Activated CD8-positive, alpha-beta T cell treated with anti-CD3 and anti-CD28 coated beads for 36 hours (primary cell): ENCODE measurements at regions not wholly inside any gene's neighbourhood (a gene's known extent, or its start where the extent isn't known, plus 50 kb on each side); places are given as distances from the start of the nearest gene placed in this dataset.

ENCODE experiments used
- ATAC-seq: fragments of 200-7000 bp; cut with Tn5 transposase; one replicate; pipeline ENCODE4 v1.10.0; 2021; ENCODE audit warnings: mild to moderate bottlenecking, moderate library complexity
- CTCF ChIA-PET: fragments of 350-600 bp; sonication (Branson Sonifier 250); formaldehyde crosslinking; loops from one replicate; lab custom pipeline; 2021; ENCODE audit warnings: antibody characterized with exemption; lab: Charles Lee
- POLR2A ChIA-PET: fragments of 350-600 bp; sonication (Branson Sonifier 250); formaldehyde crosslinking; loops from one replicate; lab custom pipeline; 2021; ENCODE audit warnings: antibody characterized with exemption; lab: Charles Lee
- DNase-seq: peaks from one replicate; pipeline ENCODE4 v3.0.0-alpha.2; 2020
- H3K27ac Mint-ChIP-seq: one replicate; pipeline ENCODE4 v1.8.0; 2021; ENCODE audit warnings: mild to moderate bottlenecking, mixed read lengths
- H3K27me3 Mint-ChIP-seq: one replicate; pipeline ENCODE4 v1.8.0; 2021; ENCODE audit warnings: mixed read lengths
- H3K36me3 Mint-ChIP-seq: one replicate; pipeline ENCODE4 v1.8.0; 2021; ENCODE audit warnings: low read depth, mixed read lengths
- H3K4me1 Mint-ChIP-seq: one replicate; pipeline ENCODE4 v1.8.0; 2021; ENCODE audit warnings: low read depth, mixed read lengths
- H3K4me3 Mint-ChIP-seq: one replicate; pipeline ENCODE4 v1.8.0; 2021; ENCODE audit warnings: mild to moderate bottlenecking, moderate library complexity, mixed read lengths
- H3K9me3 Mint-ChIP-seq: one replicate; pipeline ENCODE4 v1.8.0; 2021; ENCODE audit warnings: mixed read lengths
- intact Hi-C: fragments of 100-400 bp; cut with micrococcal nuclease; formaldehyde crosslinking; loops from one replicate; pipeline ENCODE4 v1.10.0; 2022
- TF ChIP-seq, protein P1 (sequence below): fragments of 200-600 bp; IDR thresholded peaks from one replicate; pipeline ENCODE4 v1.8.0; 2022; ENCODE audit warnings: antibody characterized with exemption, mild to moderate bottlenecking

DNA sequence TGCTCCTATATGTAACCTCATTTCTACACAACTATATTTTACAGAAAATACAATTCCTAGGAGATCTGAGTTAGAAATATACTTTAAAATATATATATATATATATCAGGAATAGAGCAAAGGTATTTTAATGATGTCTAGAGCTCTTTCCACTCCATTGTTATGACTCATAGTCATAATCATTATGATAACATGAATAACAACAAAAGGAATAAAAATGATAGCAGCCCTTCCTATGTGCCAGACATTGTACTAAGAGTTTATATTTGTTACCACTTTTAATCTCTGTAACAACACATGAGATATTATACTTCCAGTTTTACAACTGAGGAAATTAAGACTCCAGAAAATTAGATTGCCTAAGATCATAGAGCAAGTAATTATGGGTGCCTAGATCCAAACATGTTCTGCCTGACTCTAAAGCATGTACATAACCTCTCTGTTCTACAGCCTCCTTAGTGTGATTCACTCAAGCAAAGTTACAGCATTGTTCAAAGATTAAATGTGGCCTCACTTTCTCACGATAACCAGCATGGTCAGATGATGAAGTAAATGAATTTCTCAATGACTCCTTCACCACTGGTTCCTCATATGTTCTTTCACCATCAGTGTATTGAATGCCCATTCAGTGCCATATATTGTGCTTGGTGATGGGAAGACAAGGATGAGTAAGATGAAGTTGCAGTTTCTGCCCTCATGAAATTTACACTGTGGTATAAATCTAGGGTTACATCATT, 452.1 kb downstream of the EFNA5 start:
- Mint-ChIP-seq H3K4me3 (no peak overlapping the region), H3K9me3 (peaks cover 2% of the 10 kb centered on the region), H3K27me3 (no peaks in the 10 kb centered on the region), H3K36me3 (no peaks in the 10 kb centered on the region), H3K4me1 (no peaks in the 10 kb centered on the region), H3K27ac (no peak overlapping the region)
- ChIA-PET POLR2A (no interaction called here), CTCF (no interaction called here)
- TF ChIP-seq, protein P1, sequence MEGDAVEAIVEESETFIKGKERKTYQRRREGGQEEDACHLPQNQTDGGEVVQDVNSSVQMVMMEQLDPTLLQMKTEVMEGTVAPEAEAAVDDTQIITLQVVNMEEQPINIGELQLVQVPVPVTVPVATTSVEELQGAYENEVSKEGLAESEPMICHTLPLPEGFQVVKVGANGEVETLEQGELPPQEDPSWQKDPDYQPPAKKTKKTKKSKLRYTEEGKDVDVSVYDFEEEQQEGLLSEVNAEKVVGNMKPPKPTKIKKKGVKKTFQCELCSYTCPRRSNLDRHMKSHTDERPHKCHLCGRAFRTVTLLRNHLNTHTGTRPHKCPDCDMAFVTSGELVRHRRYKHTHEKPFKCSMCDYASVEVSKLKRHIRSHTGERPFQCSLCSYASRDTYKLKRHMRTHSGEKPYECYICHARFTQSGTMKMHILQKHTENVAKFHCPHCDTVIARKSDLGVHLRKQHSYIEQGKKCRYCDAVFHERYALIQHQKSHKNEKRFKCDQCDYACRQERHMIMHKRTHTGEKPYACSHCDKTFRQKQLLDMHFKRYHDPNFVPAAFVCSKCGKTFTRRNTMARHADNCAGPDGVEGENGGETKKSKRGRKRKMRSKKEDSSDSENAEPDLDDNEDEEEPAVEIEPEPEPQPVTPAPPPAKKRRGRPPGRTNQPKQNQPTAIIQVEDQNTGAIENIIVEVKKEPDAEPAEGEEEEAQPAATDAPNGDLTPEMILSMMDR, result no peak
- DNase-seq (no peak), ATAC-seq (no peak)
- intact Hi-C loops, result no loop called here

DNA sequence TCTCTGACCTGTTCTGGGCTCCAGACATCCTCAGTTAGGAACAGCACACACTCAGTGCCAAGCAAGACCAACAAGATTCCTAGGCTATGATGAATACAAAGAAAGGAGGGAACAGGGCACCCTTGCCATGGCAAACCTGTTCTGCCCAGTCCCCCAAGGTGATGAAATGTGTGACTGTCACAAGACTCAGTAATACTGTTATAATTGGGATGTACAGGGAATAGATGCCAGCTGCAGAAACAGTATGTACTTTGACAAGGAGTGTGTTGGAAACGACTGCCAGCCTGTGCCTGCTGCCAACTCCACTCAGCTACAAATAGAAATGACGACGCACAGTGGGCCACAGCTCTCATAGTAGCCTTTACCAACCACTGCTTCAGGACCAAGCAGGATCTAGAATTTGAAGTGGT, 453.0 kb downstream of the EFNA5 start:
- ChIA-PET CTCF (no interaction called here), POLR2A (no interaction called here)
- peaks cover 2% of the 10 kb centered on the region for H3K9me3 Mint-ChIP-seq

DNA sequence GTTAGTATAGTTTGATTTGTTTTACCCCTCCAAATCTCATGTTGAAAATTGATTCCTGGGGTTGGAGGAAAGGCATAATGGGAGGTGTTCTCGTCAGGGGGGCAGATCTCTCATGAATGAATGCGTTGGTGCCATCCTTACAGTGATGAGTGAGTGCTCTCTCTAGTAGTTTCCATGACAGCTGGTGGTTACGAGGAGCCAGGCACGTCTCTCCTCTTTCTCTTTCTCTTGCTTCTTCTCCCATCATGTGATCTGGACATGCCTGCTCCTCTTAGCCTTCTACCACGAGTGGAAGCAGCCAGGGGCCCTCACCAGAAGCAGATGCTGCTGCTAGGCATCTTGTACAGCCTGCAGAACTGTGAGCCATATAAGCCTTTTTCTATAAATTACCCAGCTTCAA, 454.1 kb downstream of the EFNA5 start:
- Mint-ChIP-seq H3K4me1 (no peaks in the 10 kb centered on the region), H3K36me3 (no peaks in the 10 kb centered on the region), H3K9me3 (peaks cover 2% of the 10 kb centered on the region), H3K27ac (no peak overlapping the region), H3K4me3 (no peak overlapping the region), H3K27me3 (no peaks in the 10 kb centered on the region)
- CTCF ChIA-PET, result no interaction called here
- ATAC-seq (no peak), DNase-seq (no peak)
- POLR2A ChIA-PET, result no interaction called here
- intact Hi-C loops, result no loop called here
- TF ChIP-seq, protein P1, result no peak

More for the DNA sequence above, 453.0 kb downstream of the EFNA5 start:
- no peaks in the 10 kb centered on the region for H3K4me1 Mint-ChIP-seq
- no peaks in the 10 kb centered on the region for H3K36me3 Mint-ChIP-seq
- no peak overlapping the region for H3K27ac Mint-ChIP-seq
- DNase-seq (no peak), ATAC-seq (no peak)
- no peak overlapping the region for H3K4me3 Mint-ChIP-seq
- intact Hi-C loops, result no loop called here
- H3K27me3 Mint-ChIP-seq, result no peaks in the 10 kb centered on the region
- TF ChIP-seq, protein P1, result no peak

DNA sequence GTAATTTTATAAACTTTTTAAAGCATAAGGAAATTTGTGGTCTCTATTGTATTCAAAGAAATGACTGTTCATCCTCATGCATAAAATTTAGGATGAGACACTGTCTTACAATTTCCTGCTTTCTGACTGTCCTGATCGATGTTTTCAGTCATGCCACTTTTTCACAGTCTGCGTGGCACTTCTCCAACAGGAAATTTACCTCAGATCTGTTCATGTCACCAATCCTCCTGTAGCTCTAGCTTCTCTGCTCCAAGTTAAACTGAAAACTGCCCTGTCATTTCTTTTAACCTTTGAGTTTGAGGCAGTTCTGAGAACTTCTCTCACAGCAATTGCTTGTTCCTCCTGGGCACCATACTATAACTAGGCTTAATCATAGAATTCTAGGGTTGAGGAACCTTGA, 455.1 kb downstream of the EFNA5 start:
- ATAC-seq (no peak), DNase-seq (no peak)
- Mint-ChIP-seq H3K27ac (no peak overlapping the region), H3K36me3 (no peaks in the 10 kb centered on the region), H3K27me3 (no peaks in the 10 kb centered on the region), H3K4me3 (no peak overlapping the region), H3K9me3 (peaks cover 2% of the 10 kb centered on the region), H3K4me1 (no peaks in the 10 kb centered on the region)
- CTCF ChIA-PET, result no interaction called here
- POLR2A ChIA-PET, result no interaction called here
- intact Hi-C loops, result no loop called here
- TF ChIP-seq, protein P1, result no peak

DNA sequence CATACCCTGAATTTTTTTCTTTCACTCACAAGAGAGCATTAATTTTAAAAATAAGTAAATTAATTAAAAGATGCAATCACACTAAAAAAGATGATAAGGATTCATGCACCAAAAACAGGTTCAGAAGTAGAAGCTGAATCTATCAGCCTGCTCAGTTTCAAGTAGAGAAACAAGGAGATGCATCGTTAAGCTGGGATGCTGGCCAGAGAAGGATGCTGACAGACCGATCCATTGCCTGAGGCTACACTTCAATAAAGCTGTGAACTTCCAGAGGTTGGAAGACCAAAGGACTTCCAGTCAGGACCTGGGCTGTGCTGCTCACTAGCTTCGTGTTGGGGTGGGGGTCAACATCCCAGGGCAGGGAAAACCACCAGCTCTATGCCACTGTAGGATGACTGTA, 457.7 kb downstream of the EFNA5 start:
- Mint-ChIP-seq H3K36me3 (no peaks in the 10 kb centered on the region), H3K27ac (no peak overlapping the region), H3K4me3 (no peak overlapping the region), H3K4me1 (no peaks in the 10 kb centered on the region), H3K27me3 (no peaks in the 10 kb centered on the region), H3K9me3 (peaks cover 2% of the 10 kb centered on the region)
- POLR2A ChIA-PET, result no interaction called here
- no peak for ATAC-seq
- DNase-seq, result no peak
- TF ChIP-seq, protein P1, result no peak
- intact Hi-C loops, result no loop called here
- CTCF ChIA-PET, result no interaction called here
